ENCODE measurements at regions not wholly inside any gene's neighbourhood (a gene's known extent, or its start where the extent isn't known, plus 50 kb on each side); places are given as distances from the start of the nearest gene placed in this dataset.
"Not testable (repeated sequence)": the region's sequence is repeated elsewhere in the genome, so short reads cannot be mapped to it uniquely, and the experiment has no call there.

- DNase-seq (ENCODE audit: low read depth in 4 of 4, low spot score in 2 of 4): no peak
Observed at GRCh38 chr12:46554460-46554859, 181.9 kb upstream of the SLC38A2 start.

GRCh38 chr12:46553911-46554310 is 181.3 kb upstream of the SLC38A2 start:
- no peak for DNase-seq (ENCODE audit: low read depth in 4 of 4, low spot score in 2 of 4)

- no peak for DNase-seq (ENCODE audit: low read depth in 4 of 4, low spot score in 2 of 4)
Observed at GRCh38 chr12:46553266-46553665, 180.7 kb upstream of the SLC38A2 start.

- no peak for DNase-seq (ENCODE audit: low read depth in 4 of 4, low spot score in 2 of 4)
Observed at GRCh38 chr12:46550266-46550879, 177.8 kb upstream of the SLC38A2 start.

GRCh38 chr12:46549527-46550265 is 177.1 kb upstream of the SLC38A2 start:
- no peak for DNase-seq (ENCODE audit: low read depth in 4 of 4, low spot score in 2 of 4)

GRCh38 chr12:46548605-46549071 is 176.1 kb upstream of the SLC38A2 start:
- no peak for DNase-seq (ENCODE audit: low read depth in 4 of 4, low spot score in 2 of 4)

GRCh38 chr12:46547421-46548354 is 175.1 kb upstream of the SLC38A2 start:
- DNase-seq (ENCODE audit: low read depth in 4 of 4, low spot score in 2 of 4): no peak

GRCh38 chr12:46546634-46547273 is 174.2 kb upstream of the SLC38A2 start:
- DNase-seq (ENCODE audit: low read depth in 4 of 4, low spot score in 2 of 4): no peak

GRCh38 chr12:46543378-46543795 is 170.8 kb upstream of the SLC38A2 start:
- DNase-seq (ENCODE audit: low read depth in 4 of 4, low spot score in 2 of 4): not testable (repeated sequence)

GRCh38 chr12:46538976-46539375 is 166.4 kb upstream of the SLC38A2 start:
- DNase-seq (ENCODE audit: low read depth in 4 of 4, low spot score in 2 of 4): no peak

GRCh38 chr12:46537387-46537955 is 164.9 kb upstream of the SLC38A2 start:
- DNase-seq (ENCODE audit: low read depth in 4 of 4, low spot score in 2 of 4): no peak

GRCh38 chr12:46536316-46536715 is 163.7 kb upstream of the SLC38A2 start:
- DNase-seq (ENCODE audit: low read depth in 4 of 4, low spot score in 2 of 4): not testable (repeated sequence)

- no peak for DNase-seq (ENCODE audit: low read depth in 4 of 4, low spot score in 2 of 4)
Observed at GRCh38 chr12:46535907-46536306, 163.3 kb upstream of the SLC38A2 start.

- DNase-seq (ENCODE audit: low read depth in 4 of 4, low spot score in 2 of 4): no peak
Observed at GRCh38 chr12:46535376-46535775, 162.8 kb upstream of the SLC38A2 start.

GRCh38 chr12:46534327-46534840 is 161.8 kb upstream of the SLC38A2 start:
- DNase-seq (ENCODE audit: low read depth in 4 of 4, low spot score in 2 of 4): no peak

- no peak for DNase-seq (ENCODE audit: low read depth in 4 of 4, low spot score in 2 of 4)
Observed at GRCh38 chr12:46533723-46534122, 161.2 kb upstream of the SLC38A2 start.

- DNase-seq (ENCODE audit: low read depth in 4 of 4, low spot score in 2 of 4): no peak
Observed at GRCh38 chr12:46531804-46532203, 159.2 kb upstream of the SLC38A2 start.

- DNase-seq (ENCODE audit: low read depth in 4 of 4, low spot score in 2 of 4): no peak
Observed at GRCh38 chr12:46531059-46531785, 158.6 kb upstream of the SLC38A2 start.

GRCh38 chr12:46530373-46531056 is 157.9 kb upstream of the SLC38A2 start:
- no peak for DNase-seq (ENCODE audit: low read depth in 4 of 4, low spot score in 2 of 4)
